ENCODE measurements at regions not wholly inside any gene's neighbourhood (a gene's known extent, or its start where the extent isn't known, plus 50 kb on each side); places are given as distances from the start of the nearest gene placed in this dataset.

DNA sequence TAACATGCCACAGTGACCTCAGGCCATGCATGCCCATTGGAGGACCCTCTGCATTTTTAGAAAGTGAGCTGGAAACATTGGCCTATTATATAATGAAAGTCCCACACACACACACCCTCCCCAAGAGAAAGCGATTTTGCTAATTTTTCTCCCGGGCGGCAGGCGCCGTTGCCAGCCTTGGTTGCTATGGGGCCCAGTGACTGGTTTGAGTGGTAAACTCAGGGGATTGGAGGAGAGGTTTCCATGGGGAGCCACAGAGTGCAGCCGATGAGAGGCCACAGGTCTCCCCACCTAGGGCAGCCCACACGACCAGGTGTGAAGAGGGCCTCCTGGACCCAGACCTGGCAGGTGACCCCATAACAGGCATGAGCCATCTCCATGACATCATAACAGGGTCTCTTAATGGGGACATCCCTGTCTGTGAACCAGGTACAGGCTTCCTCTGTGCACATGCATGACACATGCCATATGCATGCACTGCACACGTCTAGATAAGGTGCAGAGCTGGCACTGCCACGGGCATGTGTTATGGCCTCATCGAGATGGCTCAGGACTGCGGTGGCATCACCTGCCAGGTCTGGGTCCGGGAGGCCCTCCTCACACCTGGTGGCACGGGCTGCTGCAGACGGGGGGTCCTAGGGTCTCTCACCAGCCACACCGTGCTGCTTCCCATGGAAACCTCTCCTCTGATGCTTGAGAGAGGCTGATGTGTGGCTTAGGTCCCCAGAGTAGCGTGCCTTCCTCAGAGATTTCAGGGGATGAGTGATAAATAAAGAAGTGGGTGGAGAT is 144.1 kb downstream of the RBFOX3 start:
- TF ChIP-seq CTCF (IDR thresholded peaks at IDR 0.05; ENCODE audit: insufficient read depth, low read length, poor library complexity, severe bottlenecking) (no peak), EZH2phosphoT487 (conservative IDR thresholded peaks at IDR 0.05; ENCODE audit: low read length) (no peak)

Data from SU-DHL-6 (cell line).